GM23338 (cell line): ENCODE measurements at regions not wholly inside any gene's neighbourhood (a gene's known extent, or its start where the extent isn't known, plus 50 kb on each side); places are given as distances from the start of the nearest gene placed in this dataset.

Experiments used
- ATAC-seq: fragments of 200-7000 bp; cut with Tn5 transposase; 3 replicates; pipeline ENCODE4 v1.9.1; 2020
- DNase-seq: peaks from one replicate; pipeline ENCODE4 v3.0.0-alpha.2; 2015; ENCODE audit warnings: low spot score
- H2AFZ ChIP-seq: fragments of 200-600 bp; sonication (generic); 2 replicates; pipeline ENCODE4 v1.8.0; 2016; ENCODE audit warnings: antibody characterized with exemption, mild to moderate bottlenecking, moderate library complexity
- H3F3A ChIP-seq: fragments of 200-600 bp; sonication (generic); replicated peaks from 2 replicates; pipeline ENCODE4 v1.8.0; 2017; ENCODE audit warnings: antibody characterized with exemption, mixed run types, low read depth
- H3K27ac ChIP-seq: fragments of 200-600 bp; sonication (generic); 2 replicates; pipeline ENCODE4 v1.6.1; 2016; ENCODE audit warnings: low read depth
- H3K27me3 ChIP-seq: fragments of 200-600 bp; sonication (generic); 2 replicates; pipeline ENCODE4 v1.8.0; 2016; ENCODE audit warnings: mild to moderate bottlenecking, mixed run types, moderate library complexity; ENCODE audit not compliant: insufficient read depth
- H3K36me3 ChIP-seq: fragments of 200-600 bp; sonication (generic); 2 replicates; pipeline ENCODE4 v1.8.0; 2016; ENCODE audit warnings: mild to moderate bottlenecking; ENCODE audit not compliant: insufficient read depth
- H3K4me1 ChIP-seq: fragments of 200-600 bp; sonication (generic); 2 replicates; pipeline ENCODE4 v1.8.0; 2016; ENCODE audit warnings: mild to moderate bottlenecking, moderate library complexity; ENCODE audit not compliant: insufficient read depth
- H3K4me2 ChIP-seq: fragments of 200-600 bp; sonication (generic); 2 replicates; pipeline ENCODE4 v1.7.1; 2017; ENCODE audit warnings: mixed run types
- H3K4me3 ChIP-seq: fragments of 200-600 bp; sonication (generic); 2 replicates; pipeline ENCODE4 v1.6.1; 2016; ENCODE audit warnings: mixed run types
- H3K79me2 ChIP-seq: fragments of 200-600 bp; sonication (generic); replicated peaks from 2 replicates; pipeline ENCODE4 v1.8.0; 2017; ENCODE audit warnings: mild to moderate bottlenecking; ENCODE audit not compliant: insufficient read depth
- H3K9me2 ChIP-seq: fragments of 200-600 bp; sonication (generic); 2 replicates; pipeline ENCODE4 v1.8.0; 2017; ENCODE audit not compliant: insufficient read depth
- H4K20me1 ChIP-seq: fragments of 200-600 bp; sonication (generic); replicated peaks from 2 replicates; pipeline ENCODE4 v1.8.0; 2017; ENCODE audit warnings: mild to moderate bottlenecking; ENCODE audit not compliant: insufficient read depth
- H3K27ac Mint-ChIP-seq: 2 replicates; pipeline ENCODE4 v1.8.0; 2020; ENCODE audit warnings: inconsistent platforms, mild to moderate bottlenecking, moderate library complexity, mixed read lengths
- H3K27me3 Mint-ChIP-seq: 3 replicates; pipeline ENCODE4 v1.8.0; 2022; ENCODE audit warnings: low read depth, mild to moderate bottlenecking, moderate library complexity, mixed read lengths, inconsistent platforms; ENCODE audit not compliant: insufficient read depth, poor library complexity
- H3K36me3 Mint-ChIP-seq: 3 replicates; pipeline ENCODE4 v1.8.0; 2021; ENCODE audit warnings: low read depth, mild to moderate bottlenecking, inconsistent platforms, moderate library complexity, mixed read lengths
- H3K4me1 Mint-ChIP-seq: 3 replicates; pipeline ENCODE4 v1.8.0; 2020; ENCODE audit warnings: mild to moderate bottlenecking, inconsistent platforms, mixed read lengths
- H3K4me3 Mint-ChIP-seq: 3 replicates; pipeline ENCODE4 v1.8.0; 2021; ENCODE audit warnings: moderate library complexity, mild to moderate bottlenecking, inconsistent platforms, mixed read lengths
- H3K9me3 Mint-ChIP-seq: 3 replicates; pipeline ENCODE4 v1.8.0; 2020; ENCODE audit warnings: moderate library complexity, mild to moderate bottlenecking, inconsistent platforms, mixed read lengths
- CREB1 ChIP-seq: fragments of 250-450 bp; sonication (Bioruptor Pico); IDR thresholded peaks from 2 replicates; pipeline ENCODE4 v1.5.0; 2020; ENCODE audit warnings: low read depth, mild to moderate bottlenecking, moderate library complexity
- CTCF ChIP-seq, 2 experiments: fragments of 200-600 bp in 1 of 2; sonication (generic) in 1 of 2; conservative IDR thresholded peaks; 2 replicates each; pipeline versions ENCODE4 v1.5.1 to v1.6.1; 2016 to 2017; ENCODE audit warnings: antibody characterized with exemption in 2 of 2, low read depth in 2 of 2, mild to moderate bottlenecking in 2 of 2, moderate library complexity in 1 of 2
- ETS1 ChIP-seq: IDR thresholded peaks from 2 replicates; pipeline ENCODE4 v1.6.1; 2016; ENCODE audit warnings: antibody characterized with exemption
- EZH2 ChIP-seq: fragments of 200-600 bp; sonication (generic); IDR thresholded peaks from one replicate; pipeline ENCODE4 v1.8.0; 2017; ENCODE audit warnings: antibody characterized with exemption, mild to moderate bottlenecking, low read depth; ENCODE audit not compliant: unreplicated experiment
- EZH2phosphoT487 ChIP-seq: fragments of 200-600 bp; sonication (generic); IDR thresholded peaks from one replicate; pipeline ENCODE4 v1.8.1; 2018; ENCODE audit warnings: antibody characterized with exemption; ENCODE audit not compliant: unreplicated experiment
- JUNB ChIP-seq: IDR thresholded peaks from one replicate; pipeline ENCODE4 v1.6.1; 2016; ENCODE audit warnings: antibody characterized with exemption; ENCODE audit not compliant: unreplicated experiment
- NANOG ChIP-seq: IDR thresholded peaks from 2 replicates; pipeline ENCODE4 v1.6.1; 2016; ENCODE audit warnings: antibody characterized with exemption, borderline replicate concordance
- POLR2AphosphoS5 ChIP-seq: IDR thresholded peaks from 2 replicates; pipeline ENCODE4 v1.6.1; 2016; ENCODE audit warnings: antibody characterized with exemption, low read depth
- STAT1 ChIP-seq: IDR thresholded peaks from one replicate; pipeline ENCODE4 v1.6.1; 2016; ENCODE audit warnings: antibody characterized with exemption; ENCODE audit not compliant: unreplicated experiment
- ZNF114 ChIP-seq: fragments of 250-450 bp; sonication (Bioruptor Pico); IDR thresholded peaks from 2 replicates; pipeline ENCODE4 v1.5.0; 2020; ENCODE audit warnings: mild to moderate bottlenecking, moderate library complexity
- ZNF331 ChIP-seq: fragments of 250-450 bp; sonication (Bioruptor Pico); IDR thresholded peaks from 2 replicates; pipeline ENCODE4 v1.5.0; 2020; ENCODE audit warnings: low read depth, mild to moderate bottlenecking, moderate library complexity
- TF ChIP-seq, protein P1 (sequence below): fragments of 250-450 bp; sonication (Bioruptor Pico); IDR thresholded peaks from 2 replicates; pipeline ENCODE4 v1.5.0; 2020; ENCODE audit warnings: mild to moderate bottlenecking, moderate library complexity
- TF ChIP-seq, protein P2 (sequence below): IDR thresholded peaks from one replicate; pipeline ENCODE4 v1.6.1; 2018; ENCODE audit warnings: antibody characterized with exemption; ENCODE audit not compliant: unreplicated experiment

GRCh38 chr3:115275896-115276295, 128.8 kb upstream of the ZBTB20 start:
- no peak for TF ChIP-seq ZNF114
- no peak for TF ChIP-seq ETS1
- no peak for TF ChIP-seq ZNF331 (CRISPR knock-in tag)
- no peak for TF ChIP-seq POLR2AphosphoS5
- TF ChIP-seq EZH2phosphoT487: no peak
- no peak for TF ChIP-seq CREB1 (CRISPR knock-in tag)
- TF ChIP-seq, protein P1, sequence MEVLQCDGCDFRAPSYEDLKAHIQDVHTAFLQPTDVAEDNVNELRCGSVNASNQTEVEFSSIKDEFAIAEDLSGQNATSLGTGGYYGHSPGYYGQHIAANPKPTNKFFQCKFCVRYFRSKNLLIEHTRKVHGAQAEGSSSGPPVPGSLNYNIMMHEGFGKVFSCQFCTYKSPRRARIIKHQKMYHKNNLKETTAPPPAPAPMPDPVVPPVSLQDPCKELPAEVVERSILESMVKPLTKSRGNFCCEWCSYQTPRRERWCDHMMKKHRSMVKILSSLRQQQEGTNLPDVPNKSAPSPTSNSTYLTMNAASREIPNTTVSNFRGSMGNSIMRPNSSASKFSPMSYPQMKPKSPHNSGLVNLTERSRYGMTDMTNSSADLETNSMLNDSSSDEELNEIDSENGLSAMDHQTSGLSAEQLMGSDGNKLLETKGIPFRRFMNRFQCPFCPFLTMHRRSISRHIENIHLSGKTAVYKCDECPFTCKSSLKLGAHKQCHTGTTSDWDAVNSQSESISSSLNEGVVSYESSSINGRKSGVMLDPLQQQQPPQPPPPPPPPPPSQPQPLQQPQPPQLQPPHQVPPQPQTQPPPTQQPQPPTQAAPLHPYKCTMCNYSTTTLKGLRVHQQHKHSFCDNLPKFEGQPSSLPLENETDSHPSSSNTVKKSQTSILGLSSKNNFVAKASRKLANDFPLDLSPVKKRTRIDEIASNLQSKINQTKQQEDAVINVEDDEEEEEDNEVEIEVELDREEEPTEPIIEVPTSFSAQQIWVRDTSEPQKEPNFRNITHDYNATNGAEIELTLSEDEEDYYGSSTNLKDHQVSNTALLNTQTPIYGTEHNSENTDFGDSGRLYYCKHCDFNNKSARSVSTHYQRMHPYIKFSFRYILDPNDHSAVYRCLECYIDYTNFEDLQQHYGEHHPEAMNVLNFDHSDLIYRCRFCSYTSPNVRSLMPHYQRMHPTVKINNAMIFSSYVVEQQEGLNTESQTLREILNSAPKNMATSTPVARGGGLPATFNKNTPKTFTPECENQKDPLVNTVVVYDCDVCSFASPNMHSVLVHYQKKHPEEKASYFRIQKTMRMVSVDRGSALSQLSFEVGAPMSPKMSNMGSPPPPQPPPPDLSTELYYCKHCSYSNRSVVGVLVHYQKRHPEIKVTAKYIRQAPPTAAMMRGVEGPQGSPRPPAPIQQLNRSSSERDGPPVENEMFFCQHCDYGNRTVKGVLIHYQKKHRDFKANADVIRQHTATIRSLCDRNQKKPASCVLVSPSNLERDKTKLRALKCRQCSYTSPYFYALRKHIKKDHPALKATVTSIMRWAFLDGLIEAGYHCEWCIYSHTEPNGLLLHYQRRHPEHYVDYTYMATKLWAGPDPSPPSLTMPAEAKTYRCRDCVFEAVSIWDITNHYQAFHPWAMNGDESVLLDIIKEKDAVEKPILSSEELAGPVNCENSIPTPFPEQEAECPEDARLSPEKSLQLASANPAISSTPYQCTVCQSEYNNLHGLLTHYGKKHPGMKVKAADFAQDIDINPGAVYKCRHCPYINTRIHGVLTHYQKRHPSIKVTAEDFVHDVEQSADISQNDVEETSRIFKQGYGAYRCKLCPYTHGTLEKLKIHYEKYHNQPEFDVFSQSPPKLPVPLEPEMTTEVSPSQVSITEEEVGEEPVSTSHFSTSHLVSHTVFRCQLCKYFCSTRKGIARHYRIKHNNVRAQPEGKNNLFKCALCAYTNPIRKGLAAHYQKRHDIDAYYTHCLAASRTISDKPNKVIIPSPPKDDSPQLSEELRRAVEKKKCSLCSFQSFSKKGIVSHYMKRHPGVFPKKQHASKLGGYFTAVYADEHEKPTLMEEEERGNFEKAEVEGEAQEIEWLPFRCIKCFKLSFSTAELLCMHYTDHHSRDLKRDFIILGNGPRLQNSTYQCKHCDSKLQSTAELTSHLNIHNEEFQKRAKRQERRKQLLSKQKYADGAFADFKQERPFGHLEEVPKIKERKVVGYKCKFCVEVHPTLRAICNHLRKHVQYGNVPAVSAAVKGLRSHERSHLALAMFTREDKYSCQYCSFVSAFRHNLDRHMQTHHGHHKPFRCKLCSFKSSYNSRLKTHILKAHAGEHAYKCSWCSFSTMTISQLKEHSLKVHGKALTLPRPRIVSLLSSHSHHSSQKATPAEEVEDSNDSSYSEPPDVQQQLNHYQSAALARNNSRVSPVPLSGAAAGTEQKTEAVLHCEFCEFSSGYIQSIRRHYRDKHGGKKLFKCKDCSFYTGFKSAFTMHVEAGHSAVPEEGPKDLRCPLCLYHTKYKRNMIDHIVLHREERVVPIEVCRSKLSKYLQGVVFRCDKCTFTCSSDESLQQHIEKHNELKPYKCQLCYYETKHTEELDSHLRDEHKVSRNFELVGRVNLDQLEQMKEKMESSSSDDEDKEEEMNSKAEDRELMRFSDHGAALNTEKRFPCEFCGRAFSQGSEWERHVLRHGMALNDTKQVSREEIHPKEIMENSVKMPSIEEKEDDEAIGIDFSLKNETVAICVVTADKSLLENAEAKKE (CRISPR knock-in tag): no peak
- TF ChIP-seq CTCF (conservative IDR thresholded peaks at IDR 0.05; ENCODE audit: low read depth in 2 of 2): no peak
- no peak for TF ChIP-seq STAT1
- TF ChIP-seq JUNB: no peak
- no peak for TF ChIP-seq NANOG
- TF ChIP-seq EZH2: no peak
- TF ChIP-seq, protein P2, sequence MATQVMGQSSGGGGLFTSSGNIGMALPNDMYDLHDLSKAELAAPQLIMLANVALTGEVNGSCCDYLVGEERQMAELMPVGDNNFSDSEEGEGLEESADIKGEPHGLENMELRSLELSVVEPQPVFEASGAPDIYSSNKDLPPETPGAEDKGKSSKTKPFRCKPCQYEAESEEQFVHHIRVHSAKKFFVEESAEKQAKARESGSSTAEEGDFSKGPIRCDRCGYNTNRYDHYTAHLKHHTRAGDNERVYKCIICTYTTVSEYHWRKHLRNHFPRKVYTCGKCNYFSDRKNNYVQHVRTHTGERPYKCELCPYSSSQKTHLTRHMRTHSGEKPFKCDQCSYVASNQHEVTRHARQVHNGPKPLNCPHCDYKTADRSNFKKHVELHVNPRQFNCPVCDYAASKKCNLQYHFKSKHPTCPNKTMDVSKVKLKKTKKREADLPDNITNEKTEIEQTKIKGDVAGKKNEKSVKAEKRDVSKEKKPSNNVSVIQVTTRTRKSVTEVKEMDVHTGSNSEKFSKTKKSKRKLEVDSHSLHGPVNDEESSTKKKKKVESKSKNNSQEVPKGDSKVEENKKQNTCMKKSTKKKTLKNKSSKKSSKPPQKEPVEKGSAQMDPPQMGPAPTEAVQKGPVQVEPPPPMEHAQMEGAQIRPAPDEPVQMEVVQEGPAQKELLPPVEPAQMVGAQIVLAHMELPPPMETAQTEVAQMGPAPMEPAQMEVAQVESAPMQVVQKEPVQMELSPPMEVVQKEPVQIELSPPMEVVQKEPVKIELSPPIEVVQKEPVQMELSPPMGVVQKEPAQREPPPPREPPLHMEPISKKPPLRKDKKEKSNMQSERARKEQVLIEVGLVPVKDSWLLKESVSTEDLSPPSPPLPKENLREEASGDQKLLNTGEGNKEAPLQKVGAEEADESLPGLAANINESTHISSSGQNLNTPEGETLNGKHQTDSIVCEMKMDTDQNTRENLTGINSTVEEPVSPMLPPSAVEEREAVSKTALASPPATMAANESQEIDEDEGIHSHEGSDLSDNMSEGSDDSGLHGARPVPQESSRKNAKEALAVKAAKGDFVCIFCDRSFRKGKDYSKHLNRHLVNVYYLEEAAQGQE: no peak
- Mint-ChIP-seq H3K36me3 (no peaks in the 10 kb centered on the region), H3K4me1 (no peaks in the 10 kb centered on the region), H3K4me3 (no peak overlapping the region), H3K27me3 (no peaks in the 10 kb centered on the region), H3K9me3 (no peaks in the 10 kb centered on the region), H3K27ac (no peak overlapping the region)
- no peaks in the 10 kb centered on the region for H3F3A ChIP-seq
- no peaks in the 10 kb centered on the region for H3K4me1 ChIP-seq
- H2AFZ ChIP-seq: no peak overlapping the region
- no peak overlapping the region for H3K4me2 ChIP-seq
- H3K9me2 ChIP-seq: no peaks in the 10 kb centered on the region
- H3K36me3 ChIP-seq: no peaks in the 10 kb centered on the region
- DNase-seq: no peak
- no peak for ATAC-seq
- no peaks in the 10 kb centered on the region for H3K27me3 ChIP-seq
- H3K27ac ChIP-seq: no peak overlapping the region
- no peaks in the 10 kb centered on the region for H4K20me1 ChIP-seq
- no peak overlapping the region for H3K4me3 ChIP-seq
- H3K79me2 ChIP-seq: no peaks in the 10 kb centered on the region
